HG03460 (cell line): ENCODE measurements at regions not wholly inside any gene's neighbourhood (a gene's known extent, or its start where the extent isn't known, plus 50 kb on each side); places are given as distances from the start of the nearest gene placed in this dataset.

Source experiments
- ATAC-seq: cut with Tn5 transposase; IDR thresholded peaks from one replicate; pipeline ENCODE4 v1.9.1; 2021; ENCODE audit not compliant: unreplicated experiment

DNA sequence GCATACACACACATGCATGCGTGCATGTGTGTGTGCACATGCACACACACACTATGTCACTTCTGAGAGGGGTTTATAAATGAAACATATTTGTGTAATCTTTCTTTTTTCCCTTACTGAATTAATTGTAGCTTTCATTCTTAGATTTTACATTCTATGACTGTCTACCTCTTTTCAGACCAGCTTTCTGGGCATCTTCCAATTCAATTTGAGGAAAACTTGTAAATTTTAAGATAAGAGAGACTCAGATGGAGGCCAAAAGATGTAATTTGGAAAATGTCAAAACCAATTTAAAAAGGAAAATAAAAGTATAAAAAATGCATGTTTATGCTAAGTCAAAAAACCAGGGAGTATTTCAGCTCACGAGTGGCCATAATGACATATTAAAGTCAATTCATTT, 594.5 kb downstream of the OLFM4 start:
- ATAC-seq, result no peak

- ATAC-seq, result no peak
Measured at GRCh38 chr13:53631511-53631910, 602.9 kb downstream of the OLFM4 start.

DNA sequence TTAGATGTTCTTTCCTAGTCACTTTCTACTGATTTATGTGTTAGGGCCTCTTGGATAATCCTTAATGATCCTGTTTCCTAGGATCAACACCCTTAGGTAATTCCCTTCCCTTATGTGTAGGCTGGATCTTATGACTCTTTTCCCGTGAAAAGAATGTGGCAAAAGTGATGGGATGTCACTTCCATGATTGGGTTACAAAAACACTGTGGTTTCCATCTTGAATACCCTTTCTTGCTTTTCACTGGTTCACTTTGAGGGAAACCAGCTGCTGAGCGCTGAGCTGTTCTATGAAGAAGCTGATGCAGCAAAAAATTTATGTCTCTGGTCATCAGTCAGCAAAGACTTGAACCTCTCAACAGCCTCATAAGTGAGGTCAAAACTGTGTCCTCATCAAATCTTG, 609.4 kb downstream of the OLFM4 start:
- ATAC-seq, result no peak

GRCh38 chr13:53642306-53642705, 613.7 kb downstream of the OLFM4 start:
- ATAC-seq, result no peak

DNA sequence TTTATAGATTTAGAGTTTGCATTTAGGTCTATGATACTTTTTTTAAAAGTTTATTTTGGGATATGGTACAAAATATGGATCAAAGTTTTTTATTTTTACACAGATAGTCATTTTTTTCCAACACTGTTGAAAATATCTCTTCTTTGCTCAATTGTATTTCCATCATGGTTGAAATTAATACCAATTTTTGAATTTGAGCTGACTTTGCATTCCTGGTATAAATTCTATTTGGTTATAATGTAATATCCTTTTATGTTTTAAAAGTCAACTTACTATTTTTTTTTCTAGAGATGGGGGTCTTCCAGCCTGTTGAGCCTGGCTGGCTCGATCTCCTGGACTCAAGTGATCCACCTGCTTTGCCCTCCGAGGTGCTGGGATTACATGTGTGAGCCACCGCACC, 620.1 kb downstream of the OLFM4 start:
- no peak for ATAC-seq

- ATAC-seq, result no peak
Measured at GRCh38 chr13:53672005-53672404, 643.4 kb downstream of the OLFM4 start.

DNA sequence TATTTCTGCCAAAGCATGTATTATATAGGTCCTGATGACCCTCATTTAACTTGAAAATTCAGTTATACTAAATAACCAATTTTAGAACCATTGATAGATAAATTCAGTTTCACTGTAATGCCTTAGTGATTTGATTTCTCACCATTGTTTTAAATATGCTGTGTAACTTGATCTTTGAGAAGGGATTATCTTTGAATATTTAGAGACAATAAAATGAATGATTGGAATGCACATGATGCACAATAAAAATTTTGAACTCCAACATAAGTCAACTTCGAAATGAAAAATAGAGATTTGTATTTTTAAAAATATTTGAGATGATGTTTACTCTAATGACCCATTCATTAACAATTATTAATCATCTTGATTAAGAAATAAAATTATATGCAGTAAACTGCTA, 654.5 kb downstream of the OLFM4 start:
- no peak for ATAC-seq

GRCh38 chr13:53683608-53684007, 655.0 kb downstream of the OLFM4 start:
- no peak for ATAC-seq

GRCh38 chr13:53691417-53691816, 662.8 kb downstream of the OLFM4 start:
- ATAC-seq, result no peak

DNA sequence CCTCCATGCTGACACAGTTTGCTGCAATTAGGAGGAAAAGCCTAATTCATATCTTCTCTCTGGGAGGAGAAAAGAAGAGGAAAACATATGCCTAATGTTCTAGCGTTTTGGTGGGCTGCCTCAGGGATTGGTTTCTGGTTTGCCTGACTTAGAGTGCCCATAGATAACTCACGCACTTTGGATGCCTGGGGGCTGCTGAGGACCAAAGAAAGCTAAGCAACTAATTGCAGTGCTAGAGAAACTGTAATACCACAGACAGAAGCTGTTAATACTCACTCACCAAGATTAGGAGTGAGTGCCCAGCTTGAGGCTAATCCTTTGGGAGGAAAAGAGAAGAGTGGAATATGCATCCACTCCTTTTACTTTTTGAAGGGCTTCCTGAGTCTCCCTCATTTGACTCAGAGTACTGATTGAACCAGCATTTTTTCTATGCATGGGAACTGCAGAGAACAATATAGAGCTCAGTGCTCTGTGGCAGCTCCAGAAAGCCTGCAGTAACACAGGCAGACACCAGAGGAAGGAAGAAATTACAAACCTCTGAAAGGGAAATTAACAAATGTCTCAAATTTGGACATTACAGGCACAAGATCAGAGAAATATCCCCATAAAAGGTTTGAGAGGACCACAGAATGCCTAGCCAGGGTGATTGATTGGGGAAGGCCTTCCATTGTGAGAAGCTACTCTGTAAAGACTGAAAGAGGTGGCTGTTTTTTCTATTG, 666.4 kb downstream of the OLFM4 start:
- no peak for ATAC-seq

DNA sequence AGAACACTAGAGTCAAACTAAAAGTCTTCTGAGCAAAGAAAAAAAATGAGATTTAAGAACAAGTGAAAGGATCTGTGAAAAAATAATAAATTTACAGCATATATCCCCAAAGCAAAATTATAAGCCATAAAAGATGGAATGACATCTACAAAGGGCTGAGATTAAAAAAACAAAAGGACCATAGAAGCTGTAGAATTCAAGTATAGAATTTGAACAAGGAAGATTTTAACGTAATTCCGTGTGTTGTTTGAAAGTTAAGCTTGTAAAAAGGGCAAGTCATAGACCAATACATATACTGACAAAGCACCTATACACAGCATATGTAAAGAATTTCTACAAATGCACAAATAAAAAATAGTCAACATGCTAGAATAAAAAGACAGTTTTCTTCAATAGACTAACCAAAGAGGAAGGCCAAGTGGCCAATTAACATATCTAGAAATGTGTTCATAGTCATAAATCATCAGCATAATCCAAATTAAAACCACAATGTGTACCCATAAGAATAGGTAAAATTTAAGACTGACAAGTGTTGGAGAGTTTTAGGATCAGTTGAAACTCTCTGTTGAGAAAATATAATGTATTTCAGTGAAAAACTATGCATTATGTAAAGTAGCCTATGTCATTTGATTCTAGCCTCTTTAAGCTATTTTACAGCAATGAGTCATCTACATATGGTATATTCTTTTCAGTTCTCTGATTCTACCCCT, 674.9 kb downstream of the OLFM4 start:
- ATAC-seq, result no peak

DNA sequence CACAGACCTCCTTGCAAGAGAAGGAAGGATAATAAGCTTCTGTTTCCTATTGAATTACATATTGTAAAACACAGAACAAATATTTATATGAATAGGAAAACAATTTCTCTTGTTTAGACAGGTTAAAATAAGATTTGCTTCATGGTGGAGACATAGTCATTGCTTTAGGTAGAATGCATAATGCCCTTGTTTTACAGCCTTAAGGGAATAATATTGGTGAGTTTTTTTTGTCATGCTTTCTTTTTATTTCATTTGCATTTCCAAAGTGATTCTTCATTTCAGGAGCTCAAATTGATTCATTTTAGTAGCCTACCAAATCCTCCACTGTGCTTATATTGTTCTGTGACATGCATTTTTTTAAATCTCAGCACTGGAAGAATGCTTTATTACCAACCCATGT, 690.7 kb downstream of the OLFM4 start:
- no peak for ATAC-seq

DNA sequence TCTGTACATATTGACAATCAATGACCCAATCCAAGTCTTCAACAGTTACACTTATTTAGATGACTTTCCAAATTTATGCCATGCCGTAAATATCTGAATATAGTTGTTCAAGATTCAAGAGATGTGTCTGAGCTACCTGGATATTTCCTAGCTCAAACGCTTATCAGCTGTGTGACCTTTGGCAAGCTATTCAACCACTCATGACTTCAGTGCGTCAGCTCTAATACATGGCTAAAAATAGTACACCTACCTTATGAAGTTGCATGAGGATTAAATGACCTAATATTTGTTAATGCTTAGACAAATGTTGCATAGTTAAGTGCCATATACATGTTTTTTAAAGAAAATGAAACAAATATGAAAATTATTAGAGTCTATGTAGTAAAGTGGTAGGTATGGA, 704.1 kb downstream of the OLFM4 start:
- no peak for ATAC-seq

DNA sequence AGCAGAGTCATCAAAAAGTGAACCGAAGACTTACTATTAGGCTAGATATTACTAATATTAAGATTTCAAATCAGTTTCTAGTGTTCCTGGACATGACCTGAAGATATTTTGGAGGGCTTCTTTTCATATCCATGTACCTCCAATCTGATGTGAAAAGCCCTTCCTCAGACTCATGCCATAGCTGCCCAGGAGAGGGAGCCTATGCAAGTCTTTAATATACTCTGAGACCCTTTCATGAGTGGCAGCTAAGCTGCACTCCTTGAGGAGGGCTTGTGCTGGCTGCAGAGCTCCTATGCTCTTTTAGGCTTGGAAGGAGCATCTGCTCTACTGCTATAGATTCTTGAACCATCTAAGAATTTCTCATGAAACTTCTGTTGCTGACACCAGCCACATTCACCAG, 715.3 kb downstream of the OLFM4 start:
- ATAC-seq, result no peak

DNA sequence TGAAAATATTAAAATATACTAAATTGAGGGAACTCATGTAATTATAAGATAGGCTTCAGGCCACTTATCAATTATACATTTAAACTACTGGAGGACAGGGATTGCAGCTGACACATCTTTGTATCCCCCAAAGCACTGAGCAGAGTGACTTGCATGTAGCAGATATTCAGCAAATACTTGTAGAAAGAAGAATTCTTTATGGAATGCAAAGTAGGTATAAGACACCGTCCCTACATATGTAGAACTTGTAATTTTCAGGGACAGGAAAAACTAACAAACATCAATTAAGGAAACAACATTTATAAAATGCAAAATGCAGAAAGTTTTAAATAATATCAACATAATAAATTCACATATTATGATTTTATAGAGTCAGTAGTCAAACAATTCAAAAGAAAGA, 719.2 kb downstream of the OLFM4 start:
- ATAC-seq, result no peak

DNA sequence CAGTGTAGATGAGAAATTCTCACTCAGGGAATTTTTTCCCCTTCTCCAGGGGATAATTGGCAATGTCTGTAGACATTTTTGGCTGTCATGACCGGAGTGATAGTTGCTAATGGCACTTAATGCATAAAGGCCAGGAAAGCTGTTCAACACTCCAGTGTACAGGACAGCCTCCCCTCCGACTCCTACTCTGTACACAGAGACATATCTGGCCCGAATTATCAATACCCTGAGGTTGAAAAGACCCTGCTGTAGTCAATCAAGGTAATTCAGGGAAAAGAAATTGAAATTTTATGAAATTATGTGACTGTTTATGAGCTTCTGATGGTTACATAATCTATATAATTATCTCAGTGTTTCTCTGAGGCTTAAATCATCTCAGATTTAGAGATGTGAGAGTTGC, 720.7 kb downstream of the OLFM4 start:
- no peak for ATAC-seq

DNA sequence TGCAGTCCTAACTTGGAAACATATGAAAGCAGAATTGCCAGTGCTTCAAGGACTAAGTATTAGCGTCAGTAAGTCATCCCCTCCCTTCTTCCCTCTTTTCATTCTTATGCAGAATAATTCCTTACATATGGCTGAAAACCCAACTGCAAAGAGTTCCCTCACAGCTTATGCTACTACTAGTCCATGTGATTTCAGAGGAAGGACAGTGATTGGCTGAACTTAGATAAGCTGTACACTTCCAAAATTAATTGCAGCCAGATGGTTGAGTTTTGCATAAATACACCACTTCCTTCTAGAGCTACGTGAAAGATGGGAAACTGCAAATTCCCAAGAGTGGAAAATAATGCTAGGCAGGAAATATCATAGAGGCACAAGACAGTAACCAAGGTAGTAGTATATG, 730.4 kb downstream of the OLFM4 start:
- ATAC-seq, result no peak

GRCh38 chr13:53775807-53776206, 747.2 kb downstream of the OLFM4 start:
- no peak for ATAC-seq

GRCh38 chr13:53778937-53779336, 750.3 kb downstream of the OLFM4 start:
- no peak for ATAC-seq

GRCh38 chr13:53781941-53782340, 753.3 kb downstream of the OLFM4 start:
- no peak for ATAC-seq

GRCh38 chr13:53782488-53782961, 753.9 kb downstream of the OLFM4 start:
- peak; percentile 69 for ATAC-seq

GRCh38 chr13:53783471-53783870, 754.9 kb downstream of the OLFM4 start:
- ATAC-seq, result no peak

GRCh38 chr13:53788286-53788685, 759.7 kb downstream of the OLFM4 start:
- ATAC-seq, result no peak
